ENCODE measurements at regions not wholly inside any gene's neighbourhood (a gene's known extent, or its start where the extent isn't known, plus 50 kb on each side); places are given as distances from the start of the nearest gene placed in this dataset.

DNA sequence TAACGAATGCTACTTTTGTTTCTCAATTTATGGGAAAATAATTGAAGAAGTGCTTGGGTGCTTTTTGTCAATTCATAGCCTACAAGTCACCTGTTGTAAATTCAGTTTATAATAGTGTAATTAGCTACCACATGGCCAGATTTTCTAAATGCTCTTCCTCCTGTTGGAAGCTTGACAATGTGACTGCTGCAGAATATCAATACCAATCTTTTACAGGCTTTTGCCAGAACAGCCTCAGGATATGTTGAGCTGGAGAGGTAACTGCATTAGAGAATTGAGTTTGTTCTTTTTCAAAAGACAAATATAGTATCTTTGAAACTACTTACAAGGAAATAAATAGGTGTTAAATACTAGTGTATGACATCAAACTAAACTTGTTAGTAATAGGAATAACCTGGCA lies 277.8 kb downstream of the POU4F1 start:
- no peaks in the 10 kb centered on the region for H4K20me1 ChIP-seq (ENCODE audit: insufficient read depth, poor library complexity, severe bottlenecking)
- H3K36me3 ChIP-seq (replicated peaks; ENCODE audit: insufficient read depth, low read depth) = no peaks in the 10 kb centered on the region
- no peak overlapping the region for H3K4me3 ChIP-seq
- H3K27me3 ChIP-seq = no peaks in the 10 kb centered on the region
- H2AFZ ChIP-seq = no peak overlapping the region
- H3K9me3 ChIP-seq (ENCODE audit: low read depth) = no peaks in the 10 kb centered on the region
- 54% methylated on average over 1 of the region's 1 CpG for WGBS (ENCODE audit: low lambda C conversion rate, missing lambda C conversion rate)
- no peak overlapping the region for H3K27ac ChIP-seq
- no peaks in the 10 kb centered on the region for H3K79me2 ChIP-seq
- DNase-seq (ENCODE audit: low spot score) = no peak
- TF ChIP-seq EZH2phosphoT487 (IDR thresholded peaks at IDR 0.05; ENCODE audit: low read depth, severe bottlenecking, unreplicated experiment) (no peak), EZH2 (IDR thresholded peaks at IDR 0.05; ENCODE audit: borderline replicate concordance) (no peak), CTCF (IDR thresholded peaks at IDR 0.05; ENCODE audit: poor library complexity) (no peak)
- H3K4me1 ChIP-seq (ENCODE audit: insufficient read depth) = no peaks in the 10 kb centered on the region
- no peak overlapping the region for H3K4me2 ChIP-seq
- no peaks in the 10 kb centered on the region for H3K9me2 ChIP-seq (replicated peaks; ENCODE audit: insufficient read depth)

DNA sequence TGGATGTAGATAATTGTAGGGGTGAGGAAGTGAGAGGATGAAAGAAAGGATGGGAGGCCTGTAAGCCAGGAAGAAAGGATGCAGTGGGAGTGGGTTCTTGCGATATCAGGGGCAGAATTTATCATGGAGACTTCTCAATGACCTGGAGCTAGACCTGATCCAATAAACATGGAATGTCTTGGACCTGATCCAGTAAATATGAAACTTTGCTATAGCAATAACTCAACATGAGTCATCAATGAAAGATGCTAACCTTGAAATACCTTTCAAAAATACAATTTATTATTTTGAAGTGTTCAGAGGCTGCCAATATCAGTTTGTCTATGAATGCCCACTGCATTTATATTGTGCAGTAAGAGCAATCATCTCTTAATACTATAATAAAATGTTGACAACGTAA lies 279.5 kb downstream of the POU4F1 start:
- Histone ChIP-seq H3K27me3 (no peaks in the 10 kb centered on the region), H3K79me2 (no peaks in the 10 kb centered on the region), H3K4me2 (no peak overlapping the region), H4K20me1 (ENCODE audit: insufficient read depth, poor library complexity, severe bottlenecking) (no peaks in the 10 kb centered on the region), H3K36me3 (replicated peaks; ENCODE audit: insufficient read depth, low read depth) (no peaks in the 10 kb centered on the region), H2AFZ (no peak overlapping the region), H3K9me3 (ENCODE audit: low read depth) (no peaks in the 10 kb centered on the region), H3K9me2 (replicated peaks; ENCODE audit: insufficient read depth) (no peaks in the 10 kb centered on the region), H3K4me3 (no peak overlapping the region), H3K27ac (no peak overlapping the region), H3K4me1 (ENCODE audit: insufficient read depth) (no peaks in the 10 kb centered on the region)
- DNase-seq (ENCODE audit: low spot score) = no peak
- 90% methylated on average over 2 of the region's 2 CpGs for WGBS (ENCODE audit: low lambda C conversion rate, missing lambda C conversion rate)
- no peak for TF ChIP-seq EZH2phosphoT487 (IDR thresholded peaks at IDR 0.05; ENCODE audit: low read depth, severe bottlenecking, unreplicated experiment)
- no peak for TF ChIP-seq CTCF (IDR thresholded peaks at IDR 0.05; ENCODE audit: poor library complexity)
- no peak for TF ChIP-seq EZH2 (IDR thresholded peaks at IDR 0.05; ENCODE audit: borderline replicate concordance)

DNA sequence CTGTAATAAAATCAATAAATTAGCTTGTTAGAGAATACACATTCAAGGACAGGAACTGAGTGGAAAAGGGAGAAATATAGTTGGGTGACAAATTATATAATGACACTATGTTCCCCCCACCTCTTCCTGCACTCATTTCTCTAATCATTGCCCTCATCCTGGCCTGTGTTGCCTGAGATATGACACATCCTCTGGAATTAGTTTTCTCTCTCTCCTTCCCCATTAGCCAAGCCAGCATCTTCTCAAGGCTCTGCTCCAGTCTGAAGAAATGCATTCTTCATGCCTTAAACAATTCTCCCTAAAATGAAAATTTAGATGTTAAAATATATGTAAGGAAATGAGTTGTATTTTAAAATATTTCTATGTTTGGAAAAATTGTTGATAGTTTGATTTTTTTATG lies 280.3 kb downstream of the POU4F1 start:
- no peaks in the 10 kb centered on the region for H3K27me3 ChIP-seq
- no peak for TF ChIP-seq EZH2 (IDR thresholded peaks at IDR 0.05; ENCODE audit: borderline replicate concordance)
- no peak overlapping the region for H3K27ac ChIP-seq
- H3K9me3 ChIP-seq (ENCODE audit: low read depth) = no peaks in the 10 kb centered on the region
- no peak for DNase-seq (ENCODE audit: low spot score)
- no peaks in the 10 kb centered on the region for H3K4me1 ChIP-seq (ENCODE audit: insufficient read depth)
- H3K4me3 ChIP-seq = no peak overlapping the region
- no peaks in the 10 kb centered on the region for H3K36me3 ChIP-seq (replicated peaks; ENCODE audit: insufficient read depth, low read depth)
- no peak overlapping the region for H2AFZ ChIP-seq
- no peaks in the 10 kb centered on the region for H4K20me1 ChIP-seq (ENCODE audit: insufficient read depth, poor library complexity, severe bottlenecking)
- no peak overlapping the region for H3K4me2 ChIP-seq
- no peaks in the 10 kb centered on the region for H3K79me2 ChIP-seq
- no peaks in the 10 kb centered on the region for H3K9me2 ChIP-seq (replicated peaks; ENCODE audit: insufficient read depth)

DNA sequence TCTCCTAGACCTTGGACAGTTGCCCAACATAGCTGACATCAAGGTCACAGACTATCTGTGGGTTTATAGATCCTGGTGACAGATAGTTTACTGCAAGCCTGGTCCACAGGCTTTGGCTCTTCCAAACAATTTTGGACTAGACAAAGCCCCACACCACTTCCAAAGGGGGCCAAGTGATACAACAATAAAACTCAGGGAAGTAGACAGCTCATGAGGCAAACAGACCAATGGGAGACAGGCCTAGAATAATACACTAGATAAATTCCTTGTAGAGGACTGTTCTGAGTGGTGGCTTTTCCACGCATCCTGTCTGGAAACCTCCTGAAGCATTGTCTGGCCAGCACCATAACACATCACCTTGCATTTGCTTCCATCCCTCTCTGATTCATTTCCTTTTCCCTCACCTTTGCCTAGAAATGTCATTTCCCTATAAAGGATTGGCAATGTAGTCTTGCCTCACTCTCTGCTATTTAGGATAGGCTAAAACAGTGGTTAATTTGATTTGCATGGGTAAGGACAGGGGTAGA lies 284.2 kb downstream of the POU4F1 start:
- no peak overlapping the region for H3K27ac ChIP-seq
- no peak for DNase-seq (ENCODE audit: low spot score)
- H3K79me2 ChIP-seq = no peaks in the 10 kb centered on the region
- no peak overlapping the region for H3K4me3 ChIP-seq
- 100% methylated on average over 1 of the region's 1 CpG for WGBS (ENCODE audit: low lambda C conversion rate, missing lambda C conversion rate)
- no peaks in the 10 kb centered on the region for H3K27me3 ChIP-seq
- no peak overlapping the region for H2AFZ ChIP-seq
- TF ChIP-seq EZH2phosphoT487 (IDR thresholded peaks at IDR 0.05; ENCODE audit: low read depth, severe bottlenecking, unreplicated experiment) (no peak), CTCF (IDR thresholded peaks at IDR 0.05; ENCODE audit: poor library complexity) (no peak), EZH2 (IDR thresholded peaks at IDR 0.05; ENCODE audit: borderline replicate concordance) (no peak)
- no peaks in the 10 kb centered on the region for H4K20me1 ChIP-seq (ENCODE audit: insufficient read depth, poor library complexity, severe bottlenecking)
- H3K4me2 ChIP-seq = no peak overlapping the region
- no peaks in the 10 kb centered on the region for H3K9me2 ChIP-seq (replicated peaks; ENCODE audit: insufficient read depth)
- no peaks in the 10 kb centered on the region for H3K36me3 ChIP-seq (replicated peaks; ENCODE audit: insufficient read depth, low read depth)
- H3K9me3 ChIP-seq (ENCODE audit: low read depth) = no peaks in the 10 kb centered on the region
- H3K4me1 ChIP-seq (ENCODE audit: insufficient read depth) = no peaks in the 10 kb centered on the region

All from hepatocyte (in vitro differentiated cells).